Esophagus muscularis mucosa (tissue), 4 donors: ENCODE measurements at regions not wholly inside any gene's neighbourhood (a gene's known extent, or its start where the extent isn't known, plus 50 kb on each side); places are given as distances from the start of the nearest gene placed in this dataset.

Experiments used
- EP300 ChIP-seq: sonication (generic); formaldehyde crosslinking; IDR thresholded peaks from one replicate; pipeline ENCODE4 v1.6.1; 2017; ENCODE audit warnings: antibody characterized with exemption
- POLR2A ChIP-seq: fragments of 450-650 bp; IDR thresholded peaks from one replicate; pipeline ENCODE4 v1.6.1; 2017; ENCODE audit warnings: antibody characterized with exemption, moderate library complexity, mild to moderate bottlenecking, low read depth
- POLR2AphosphoS5 ChIP-seq, 2 donors: sonication (generic); formaldehyde crosslinking; IDR thresholded peaks; one replicate each; pipeline ENCODE4 v1.6.1; 2017; ENCODE audit warnings: antibody characterized with exemption in 2 of 2
- TF ChIP-seq, protein P1 (sequence below), 3 experiments: fragments of 200-600 bp in 2 of 3; fragments of 450-650 bp in 1 of 3; sonication (generic) in 2 of 3; IDR thresholded peaks; one replicate each; pipeline ENCODE4 v1.5.1; 2017 to 2019; ENCODE audit warnings: antibody characterized with exemption in 3 of 3, mild to moderate bottlenecking in 2 of 3, moderate library complexity in 1 of 3

DNA sequence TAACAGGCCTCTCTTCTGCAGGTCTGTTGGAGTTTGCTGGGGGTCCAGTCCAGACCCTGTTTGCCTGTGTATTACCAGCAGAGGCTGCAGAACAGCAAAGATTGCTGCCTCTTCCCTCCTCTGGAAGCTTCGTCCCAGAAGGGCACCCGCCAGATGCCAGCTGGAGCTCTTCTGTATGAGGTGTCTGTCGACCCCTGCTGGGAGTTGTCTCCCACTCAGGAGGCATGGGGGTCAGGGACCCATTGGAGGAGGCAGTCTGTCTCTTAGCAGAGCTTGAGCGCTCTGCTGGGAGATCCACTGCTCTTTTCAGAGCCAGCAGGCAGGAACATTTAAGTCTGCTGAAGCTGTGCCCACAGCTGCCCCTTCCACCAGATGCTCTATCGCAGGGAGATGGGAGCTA lies 361.1 kb upstream of the NRP1 start:
- TF ChIP-seq EP300 (no peak), POLR2AphosphoS5 (IDR thresholded peaks at IDR 0.05) (no peak), POLR2A (no peak)
- TF ChIP-seq, protein P1, sequence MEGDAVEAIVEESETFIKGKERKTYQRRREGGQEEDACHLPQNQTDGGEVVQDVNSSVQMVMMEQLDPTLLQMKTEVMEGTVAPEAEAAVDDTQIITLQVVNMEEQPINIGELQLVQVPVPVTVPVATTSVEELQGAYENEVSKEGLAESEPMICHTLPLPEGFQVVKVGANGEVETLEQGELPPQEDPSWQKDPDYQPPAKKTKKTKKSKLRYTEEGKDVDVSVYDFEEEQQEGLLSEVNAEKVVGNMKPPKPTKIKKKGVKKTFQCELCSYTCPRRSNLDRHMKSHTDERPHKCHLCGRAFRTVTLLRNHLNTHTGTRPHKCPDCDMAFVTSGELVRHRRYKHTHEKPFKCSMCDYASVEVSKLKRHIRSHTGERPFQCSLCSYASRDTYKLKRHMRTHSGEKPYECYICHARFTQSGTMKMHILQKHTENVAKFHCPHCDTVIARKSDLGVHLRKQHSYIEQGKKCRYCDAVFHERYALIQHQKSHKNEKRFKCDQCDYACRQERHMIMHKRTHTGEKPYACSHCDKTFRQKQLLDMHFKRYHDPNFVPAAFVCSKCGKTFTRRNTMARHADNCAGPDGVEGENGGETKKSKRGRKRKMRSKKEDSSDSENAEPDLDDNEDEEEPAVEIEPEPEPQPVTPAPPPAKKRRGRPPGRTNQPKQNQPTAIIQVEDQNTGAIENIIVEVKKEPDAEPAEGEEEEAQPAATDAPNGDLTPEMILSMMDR (IDR thresholded peaks at IDR 0.05) = no peak
